ENCODE measurements at regions not wholly inside any gene's neighbourhood (a gene's known extent, or its start where the extent isn't known, plus 50 kb on each side); places are given as distances from the start of the nearest gene placed in this dataset.

DNA sequence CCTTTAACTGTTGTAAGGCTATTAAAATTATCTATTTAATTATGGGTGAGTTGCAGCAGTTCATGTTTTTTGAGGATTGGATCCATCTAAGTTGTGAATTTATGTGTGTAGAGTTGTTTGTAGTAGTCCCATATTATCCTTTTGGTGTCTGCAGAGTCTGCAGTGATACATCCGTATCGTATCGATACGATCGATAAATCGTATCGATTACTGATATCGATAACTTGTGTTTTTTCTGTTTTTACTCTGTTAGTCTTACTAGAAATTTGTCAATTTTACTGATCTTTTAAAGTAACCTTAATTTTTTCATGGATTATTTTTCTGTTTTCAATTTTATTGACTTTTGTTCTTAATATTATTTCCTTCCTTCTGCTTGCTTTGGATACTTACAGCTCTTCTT lies 462.5 kb upstream of the SOX5 start:
- TF ChIP-seq, protein P1, sequence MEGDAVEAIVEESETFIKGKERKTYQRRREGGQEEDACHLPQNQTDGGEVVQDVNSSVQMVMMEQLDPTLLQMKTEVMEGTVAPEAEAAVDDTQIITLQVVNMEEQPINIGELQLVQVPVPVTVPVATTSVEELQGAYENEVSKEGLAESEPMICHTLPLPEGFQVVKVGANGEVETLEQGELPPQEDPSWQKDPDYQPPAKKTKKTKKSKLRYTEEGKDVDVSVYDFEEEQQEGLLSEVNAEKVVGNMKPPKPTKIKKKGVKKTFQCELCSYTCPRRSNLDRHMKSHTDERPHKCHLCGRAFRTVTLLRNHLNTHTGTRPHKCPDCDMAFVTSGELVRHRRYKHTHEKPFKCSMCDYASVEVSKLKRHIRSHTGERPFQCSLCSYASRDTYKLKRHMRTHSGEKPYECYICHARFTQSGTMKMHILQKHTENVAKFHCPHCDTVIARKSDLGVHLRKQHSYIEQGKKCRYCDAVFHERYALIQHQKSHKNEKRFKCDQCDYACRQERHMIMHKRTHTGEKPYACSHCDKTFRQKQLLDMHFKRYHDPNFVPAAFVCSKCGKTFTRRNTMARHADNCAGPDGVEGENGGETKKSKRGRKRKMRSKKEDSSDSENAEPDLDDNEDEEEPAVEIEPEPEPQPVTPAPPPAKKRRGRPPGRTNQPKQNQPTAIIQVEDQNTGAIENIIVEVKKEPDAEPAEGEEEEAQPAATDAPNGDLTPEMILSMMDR (IDR thresholded peaks at IDR 0.05; ENCODE audit: insufficient read depth, low read length, poor library complexity, severe bottlenecking) = no peak
- TF ChIP-seq EZH2phosphoT487 (conservative IDR thresholded peaks at IDR 0.05; ENCODE audit: low read length) = no peak
